ENCODE measurements at regions not wholly inside any gene's neighbourhood (a gene's known extent, or its start where the extent isn't known, plus 50 kb on each side); places are given as distances from the start of the nearest gene placed in this dataset.

DNA sequence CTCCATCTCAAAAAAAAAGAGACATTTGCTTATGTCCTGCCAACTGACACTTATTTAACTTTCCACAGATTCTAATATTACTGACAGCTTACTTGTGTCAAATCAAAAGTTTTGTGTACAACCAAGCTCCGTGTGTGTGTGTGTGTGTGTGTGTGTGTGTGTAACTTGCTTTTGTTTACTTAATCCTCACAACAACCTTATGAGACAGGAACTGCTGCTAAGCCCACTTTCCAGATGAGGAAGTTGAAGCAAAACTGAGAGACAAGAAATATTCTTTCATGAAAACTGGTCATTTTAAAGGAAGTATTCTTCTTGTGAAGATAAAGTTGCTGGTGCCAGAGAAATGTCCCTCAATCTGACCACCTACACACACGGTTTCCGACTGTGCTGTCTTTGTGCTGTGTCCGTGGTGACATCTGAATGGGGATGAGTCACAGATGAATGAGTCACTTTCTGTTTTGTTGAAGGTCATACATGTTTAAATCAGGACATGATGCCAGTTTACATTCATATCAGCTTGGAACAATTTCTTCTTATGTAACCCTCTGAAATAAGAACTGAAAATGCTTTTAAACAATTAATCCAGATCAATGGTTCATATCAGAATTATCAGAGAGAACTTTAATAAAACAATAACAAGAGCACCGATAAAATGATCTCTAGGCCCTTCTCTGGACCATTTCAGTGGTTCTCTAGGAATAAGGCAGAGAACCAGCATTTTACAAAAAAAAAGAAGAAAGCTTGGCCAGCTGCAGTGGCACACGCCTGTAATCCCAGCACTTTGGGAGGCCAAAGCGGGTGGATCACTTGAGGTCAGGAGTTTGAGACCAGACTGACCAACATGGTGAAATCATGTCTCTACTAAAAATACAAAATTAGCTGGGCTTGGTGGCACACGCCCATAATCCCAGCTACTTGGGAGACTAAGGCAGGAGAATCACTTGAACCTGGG lies 95.5 kb downstream of the THNSL2 start:
- H3K27ac Mint-ChIP-seq (ENCODE audit: low read depth) = no peak overlapping the region
- no peak for ATAC-seq (replicated peaks; ENCODE audit: extremely low read depth, poor library complexity, severe bottlenecking)

DNA sequence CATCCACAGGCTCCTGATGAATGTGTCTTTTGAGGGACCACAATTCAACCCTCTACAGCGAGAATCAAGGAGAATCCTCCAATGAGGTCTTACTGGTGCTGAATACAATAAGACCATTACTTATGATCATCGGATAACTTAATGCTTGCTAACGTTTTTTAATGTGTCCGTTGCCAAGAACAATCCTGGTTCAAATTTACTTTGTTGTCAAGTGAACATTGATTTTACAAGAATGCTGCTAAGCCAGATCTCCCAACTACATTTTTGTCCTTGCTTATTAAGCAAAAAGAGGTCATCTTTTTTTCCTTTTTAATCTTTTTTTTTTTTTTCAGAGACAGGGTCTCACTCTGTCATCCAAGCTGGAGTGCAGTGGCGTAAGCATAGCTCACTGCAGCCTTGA lies 93.7 kb downstream of the THNSL2 start:
- Mint-ChIP-seq H3K36me3 (ENCODE audit: insufficient read depth) (no peaks in the 10 kb centered on the region), H3K9me3 (no peaks in the 10 kb centered on the region), H3K27me3 (peaks cover 8% of the 10 kb centered on the region), H3K4me1 (no peaks in the 10 kb centered on the region), H3K4me3 (no peak overlapping the region), H3K27ac (ENCODE audit: low read depth) (no peak overlapping the region)
- DNase-seq (ENCODE audit: low spot score in 2 of 2) (no peak), ATAC-seq (replicated peaks; ENCODE audit: extremely low read depth, poor library complexity, severe bottlenecking) (no peak)

More for the DNA sequence above, 95.5 kb downstream of the THNSL2 start:
- H3K27me3 Mint-ChIP-seq = peaks cover 8% of the 10 kb centered on the region
- peaks cover 12% of the 10 kb centered on the region for H3K4me1 Mint-ChIP-seq
- no peak overlapping the region for H3K4me3 Mint-ChIP-seq
- no peaks in the 10 kb centered on the region for H3K9me3 Mint-ChIP-seq
- peaks cover 1% of the 10 kb centered on the region for H3K36me3 Mint-ChIP-seq (ENCODE audit: insufficient read depth)
- no peak for DNase-seq (ENCODE audit: low spot score in 2 of 2)

DNA sequence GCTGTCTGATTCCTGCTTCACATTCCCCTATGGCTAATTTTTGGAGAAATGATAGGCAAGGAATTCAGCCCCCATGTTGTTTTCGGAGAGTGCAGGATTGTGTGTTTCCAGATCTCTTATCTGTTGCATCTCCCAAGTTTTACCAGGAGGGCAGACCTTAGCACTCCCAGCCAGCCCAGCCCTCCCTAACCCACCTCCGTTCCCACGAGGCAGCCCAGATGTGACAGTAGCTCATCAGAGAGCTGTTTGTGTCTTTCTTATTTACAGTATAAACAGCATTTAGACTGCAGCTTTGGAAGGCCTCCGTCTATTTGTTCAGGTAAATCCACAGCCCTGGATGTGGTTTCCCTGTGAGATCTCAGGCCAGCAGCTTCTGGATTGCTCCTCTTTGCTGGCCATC lies 91.6 kb downstream of the THNSL2 start:
- DNase-seq (ENCODE audit: low spot score in 2 of 2) = no peak
- H3K9me3 Mint-ChIP-seq = no peaks in the 10 kb centered on the region
- no peak overlapping the region for H3K27ac Mint-ChIP-seq (ENCODE audit: low read depth)
- no peak for ATAC-seq (replicated peaks; ENCODE audit: extremely low read depth, poor library complexity, severe bottlenecking)
- peaks cover 8% of the 10 kb centered on the region for H3K27me3 Mint-ChIP-seq
- no peaks in the 10 kb centered on the region for H3K4me1 Mint-ChIP-seq
- H3K36me3 Mint-ChIP-seq (ENCODE audit: insufficient read depth) = no peaks in the 10 kb centered on the region
- H3K4me3 Mint-ChIP-seq = no peak overlapping the region

DNA sequence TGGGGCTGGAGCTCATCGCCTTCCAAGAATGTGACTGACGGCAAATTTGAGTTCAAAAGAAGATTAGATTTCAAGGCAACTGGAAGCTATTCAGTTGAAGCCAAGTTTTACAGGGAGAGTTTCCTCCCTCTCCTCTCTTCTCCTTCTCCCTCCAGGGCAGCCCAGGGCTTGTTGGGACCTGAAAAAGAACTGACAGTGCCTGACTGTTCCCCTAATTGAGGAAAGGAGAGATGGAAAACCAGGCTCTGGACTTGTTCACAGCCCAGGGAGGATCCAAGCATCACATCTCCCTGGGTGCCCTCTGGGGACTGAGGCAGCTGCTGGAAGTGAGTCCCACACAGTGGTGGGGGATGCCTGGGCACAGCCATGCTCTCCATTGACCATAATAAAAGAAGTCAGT lies 88.1 kb downstream of the THNSL2 start:
- H3K36me3 Mint-ChIP-seq (ENCODE audit: insufficient read depth) = no peaks in the 10 kb centered on the region
- DNase-seq (ENCODE audit: low spot score in 2 of 2) (no peak), ATAC-seq (replicated peaks; ENCODE audit: extremely low read depth, poor library complexity, severe bottlenecking) (no peak)
- H3K4me1 Mint-ChIP-seq = peaks cover 1% of the 10 kb centered on the region
- no peak overlapping the region for H3K27ac Mint-ChIP-seq (ENCODE audit: low read depth)
- peaks cover 8% of the 10 kb centered on the region for H3K27me3 Mint-ChIP-seq
- no peak overlapping the region for H3K4me3 Mint-ChIP-seq
- no peaks in the 10 kb centered on the region for H3K9me3 Mint-ChIP-seq

DNA sequence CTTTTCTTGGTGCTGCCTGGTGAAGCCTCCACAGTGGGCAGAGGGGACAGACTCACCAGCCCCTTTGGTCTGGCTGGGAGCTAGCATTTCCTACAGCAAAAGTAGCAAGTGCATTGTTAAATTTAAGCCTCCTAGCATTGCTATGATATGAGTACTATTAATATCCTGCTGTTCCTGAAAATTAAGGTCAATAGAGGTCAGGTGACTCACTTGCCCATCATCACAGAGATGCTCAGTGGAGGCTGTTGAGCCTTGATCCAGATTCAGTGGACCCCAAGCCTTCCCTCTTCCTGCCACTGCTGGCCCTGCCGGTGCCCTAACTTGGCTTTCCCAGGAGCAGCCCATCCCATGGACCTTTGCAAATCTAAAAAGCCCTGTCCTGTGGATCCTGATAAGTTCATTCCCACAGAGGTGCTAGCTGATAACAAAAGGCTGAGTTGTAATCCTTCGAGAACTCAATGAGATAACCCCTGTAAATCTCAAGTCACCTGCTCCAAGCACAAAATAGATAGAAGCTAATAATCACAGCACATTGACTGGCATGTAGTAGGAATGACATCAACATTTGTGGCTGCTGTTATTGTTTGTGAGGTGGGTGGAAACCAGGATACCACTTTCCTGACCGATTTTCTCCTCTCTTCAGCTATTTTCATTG lies 84.4 kb downstream of the THNSL2 start:
- H3K9me3 Mint-ChIP-seq = no peaks in the 10 kb centered on the region
- H3K27ac Mint-ChIP-seq (ENCODE audit: low read depth) = no peak overlapping the region
- peaks cover 6% of the 10 kb centered on the region for H3K4me1 Mint-ChIP-seq
- ATAC-seq (replicated peaks; ENCODE audit: extremely low read depth, poor library complexity, severe bottlenecking) (no peak), DNase-seq (ENCODE audit: low spot score in 2 of 2) (no peak)
- H3K36me3 Mint-ChIP-seq (ENCODE audit: insufficient read depth) = no peaks in the 10 kb centered on the region
- no peaks in the 10 kb centered on the region for H3K27me3 Mint-ChIP-seq
- no peak overlapping the region for H3K4me3 Mint-ChIP-seq

DNA sequence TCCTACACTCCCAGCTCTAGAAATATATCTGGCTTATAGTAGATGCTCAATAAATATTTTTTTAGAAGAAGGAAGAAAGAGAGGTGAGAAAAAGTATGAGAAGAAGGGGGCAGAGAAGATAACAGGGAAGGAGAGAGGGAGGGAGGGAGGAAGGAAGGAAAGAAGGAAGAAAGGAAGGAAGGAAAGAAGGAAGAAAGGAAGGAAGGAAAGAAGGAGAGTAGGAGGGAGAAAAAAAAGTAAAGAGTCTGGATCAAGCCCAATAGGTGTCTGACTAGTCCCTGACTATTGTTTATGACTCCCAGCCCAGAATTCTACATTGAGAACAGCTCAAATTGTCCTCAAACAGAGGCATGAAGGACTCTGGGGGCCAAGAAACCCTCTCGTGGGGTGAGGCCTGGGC lies 83.9 kb downstream of the THNSL2 start:
- H3K4me1 Mint-ChIP-seq = peaks cover 6% of the 10 kb centered on the region
- no peaks in the 10 kb centered on the region for H3K36me3 Mint-ChIP-seq (ENCODE audit: insufficient read depth)
- H3K4me3 Mint-ChIP-seq = no peak overlapping the region
- no peak overlapping the region for H3K27ac Mint-ChIP-seq (ENCODE audit: low read depth)
- H3K9me3 Mint-ChIP-seq = no peaks in the 10 kb centered on the region
- no peaks in the 10 kb centered on the region for H3K27me3 Mint-ChIP-seq
- ATAC-seq (replicated peaks; ENCODE audit: extremely low read depth, poor library complexity, severe bottlenecking) = no peak
- no peak for DNase-seq (ENCODE audit: low spot score in 2 of 2)

DNA sequence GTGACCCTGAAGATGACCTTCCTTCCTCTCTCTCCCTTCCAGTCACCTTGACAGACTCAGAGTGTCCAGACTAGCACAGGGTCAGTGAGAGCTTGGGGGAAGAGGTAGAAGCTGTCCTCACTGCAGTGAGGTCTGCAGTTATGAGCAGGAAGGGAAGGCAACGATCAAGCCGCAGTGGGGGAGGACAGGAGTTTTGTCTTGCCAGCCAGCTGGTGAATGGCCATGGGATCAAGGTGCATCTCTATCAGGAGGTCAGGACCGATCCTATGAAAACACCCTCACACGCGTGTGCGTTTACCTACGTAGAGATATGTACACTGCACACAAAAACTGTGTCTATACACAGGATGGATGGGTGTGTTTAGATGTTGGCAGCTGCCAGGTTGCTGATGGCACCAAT lies 83.2 kb downstream of the THNSL2 start:
- ATAC-seq (replicated peaks; ENCODE audit: extremely low read depth, poor library complexity, severe bottlenecking) = no peak
- H3K27ac Mint-ChIP-seq (ENCODE audit: low read depth) = no peak overlapping the region
- H3K9me3 Mint-ChIP-seq = no peaks in the 10 kb centered on the region
- H3K4me1 Mint-ChIP-seq = peaks cover 6% of the 10 kb centered on the region
- H3K4me3 Mint-ChIP-seq = no peak overlapping the region
- no peaks in the 10 kb centered on the region for H3K27me3 Mint-ChIP-seq
- no peak for DNase-seq (ENCODE audit: low spot score in 2 of 2)
- H3K36me3 Mint-ChIP-seq (ENCODE audit: insufficient read depth) = no peaks in the 10 kb centered on the region

DNA sequence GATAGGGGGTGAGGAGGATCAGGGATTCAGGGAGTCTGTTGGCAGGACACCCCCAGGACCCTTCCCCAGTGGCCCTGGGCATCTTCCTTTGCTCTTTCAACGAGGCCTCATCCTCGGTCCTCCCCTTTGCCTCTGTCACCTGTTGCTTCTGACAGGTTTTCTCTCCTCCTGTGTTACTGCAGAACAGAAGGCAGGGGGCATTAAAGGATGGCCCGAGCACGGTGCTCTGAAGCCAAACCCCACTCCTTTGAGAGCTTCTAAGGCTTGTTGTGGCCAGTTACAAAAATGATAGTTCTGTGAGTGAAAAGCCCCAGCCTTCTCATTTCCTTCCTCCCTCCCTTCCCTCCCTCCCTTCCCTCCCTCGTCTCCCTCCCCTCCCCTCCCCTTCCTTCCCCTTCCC lies 82.5 kb downstream of the THNSL2 start:
- no peak for DNase-seq (ENCODE audit: low spot score in 2 of 2)
- Mint-ChIP-seq H3K27ac (ENCODE audit: low read depth) (no peak overlapping the region), H3K36me3 (ENCODE audit: insufficient read depth) (no peaks in the 10 kb centered on the region), H3K4me1 (peaks cover 12% of the 10 kb centered on the region), H3K4me3 (no peak overlapping the region), H3K9me3 (no peaks in the 10 kb centered on the region), H3K27me3 (no peaks in the 10 kb centered on the region)
- ATAC-seq (replicated peaks; ENCODE audit: extremely low read depth, poor library complexity, severe bottlenecking) = no peak

DNA sequence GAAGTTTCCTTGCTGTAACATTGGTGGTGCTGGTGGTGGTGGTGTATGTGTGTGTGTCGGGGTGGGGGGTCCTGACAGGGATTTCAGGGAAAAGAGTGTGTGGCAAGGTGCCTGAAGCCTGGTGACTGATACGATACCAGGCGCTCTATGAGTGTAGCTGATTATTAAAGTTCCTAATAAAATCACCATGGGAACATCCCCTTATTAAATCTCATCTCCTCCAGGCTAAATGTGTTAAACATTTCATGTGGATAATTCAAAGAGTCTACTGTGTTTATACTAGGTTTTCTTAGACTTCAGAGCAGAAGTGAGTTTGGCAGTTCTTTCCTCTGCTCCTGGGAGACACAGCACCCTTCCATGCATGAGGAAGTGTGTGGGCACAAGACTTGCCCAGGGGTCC lies 82.0 kb downstream of the THNSL2 start:
- DNase-seq (ENCODE audit: low spot score in 2 of 2) (no peak), ATAC-seq (replicated peaks; ENCODE audit: extremely low read depth, poor library complexity, severe bottlenecking) (no peak)
- Mint-ChIP-seq H3K27ac (ENCODE audit: low read depth) (no peak overlapping the region), H3K27me3 (no peaks in the 10 kb centered on the region), H3K9me3 (no peaks in the 10 kb centered on the region), H3K4me3 (no peak overlapping the region), H3K4me1 (peaks cover 12% of the 10 kb centered on the region), H3K36me3 (ENCODE audit: insufficient read depth) (peaks cover 2% of the 10 kb centered on the region)

DNA sequence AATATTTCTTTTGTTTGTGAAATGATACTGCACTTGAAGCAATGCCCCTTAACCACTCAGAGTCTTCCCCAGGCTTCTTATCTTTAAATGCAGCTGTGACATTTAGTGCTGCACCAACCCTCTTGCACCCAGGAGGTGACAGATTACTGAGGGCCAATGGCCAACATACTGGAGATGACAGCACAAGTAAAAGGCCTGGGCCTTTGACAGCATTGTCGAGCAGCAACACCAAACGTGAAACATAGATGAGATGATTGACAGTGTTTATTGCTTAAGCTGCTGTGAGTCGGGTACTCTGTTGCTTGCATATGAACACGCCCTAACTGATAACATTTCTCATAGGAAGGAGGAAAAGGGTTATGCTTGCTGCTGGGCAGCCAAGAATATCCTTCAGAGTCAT lies 80.3 kb downstream of the THNSL2 start:
- peaks cover 2% of the 10 kb centered on the region for H3K36me3 Mint-ChIP-seq (ENCODE audit: insufficient read depth)
- H3K4me1 Mint-ChIP-seq = peaks cover 12% of the 10 kb centered on the region
- ATAC-seq (replicated peaks; ENCODE audit: extremely low read depth, poor library complexity, severe bottlenecking) = no peak

DNA sequence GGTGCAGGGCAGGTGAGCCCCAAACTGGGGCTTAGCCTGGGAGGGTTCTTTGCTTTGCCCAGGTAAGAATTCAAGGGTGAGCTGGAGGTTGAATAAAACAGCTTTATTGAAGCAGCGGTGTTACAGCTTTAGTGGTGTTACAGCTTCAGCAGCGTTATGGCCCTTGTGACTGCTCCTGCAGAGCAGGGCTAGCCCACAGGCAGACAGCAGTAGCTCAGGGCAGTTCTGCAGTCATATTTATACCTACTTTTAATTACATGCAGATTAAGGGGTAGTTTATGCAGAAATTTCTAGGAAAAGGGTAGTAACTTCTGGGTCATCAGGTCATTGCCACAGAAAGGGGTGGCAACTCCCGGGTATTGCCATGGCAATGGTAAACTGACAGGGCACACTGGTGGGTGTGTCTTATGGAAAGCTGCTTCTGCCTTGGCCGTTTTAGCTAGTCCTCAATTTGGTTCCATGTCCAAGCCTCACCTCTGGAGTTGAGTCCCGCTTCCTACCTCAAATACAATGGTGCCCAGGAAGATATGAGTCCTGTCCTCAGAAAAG lies 78.2 kb downstream of the THNSL2 start:
- no peak overlapping the region for H3K27ac Mint-ChIP-seq (ENCODE audit: low read depth)
- ATAC-seq (replicated peaks; ENCODE audit: extremely low read depth, poor library complexity, severe bottlenecking) = no peak
- no peak overlapping the region for H3K4me3 Mint-ChIP-seq
- no peaks in the 10 kb centered on the region for H3K27me3 Mint-ChIP-seq
- DNase-seq (ENCODE audit: low spot score in 2 of 2) = no peak
- H3K36me3 Mint-ChIP-seq (ENCODE audit: insufficient read depth) = peaks cover 2% of the 10 kb centered on the region
- H3K4me1 Mint-ChIP-seq = peaks cover 12% of the 10 kb centered on the region
- no peaks in the 10 kb centered on the region for H3K9me3 Mint-ChIP-seq

More for the DNA sequence above, 80.3 kb downstream of the THNSL2 start:
- no peaks in the 10 kb centered on the region for H3K9me3 Mint-ChIP-seq
- H3K4me3 Mint-ChIP-seq = no peak overlapping the region
- no peak overlapping the region for H3K27ac Mint-ChIP-seq (ENCODE audit: low read depth)
- no peak for DNase-seq (ENCODE audit: low spot score in 2 of 2)
- H3K27me3 Mint-ChIP-seq = no peaks in the 10 kb centered on the region

DNA sequence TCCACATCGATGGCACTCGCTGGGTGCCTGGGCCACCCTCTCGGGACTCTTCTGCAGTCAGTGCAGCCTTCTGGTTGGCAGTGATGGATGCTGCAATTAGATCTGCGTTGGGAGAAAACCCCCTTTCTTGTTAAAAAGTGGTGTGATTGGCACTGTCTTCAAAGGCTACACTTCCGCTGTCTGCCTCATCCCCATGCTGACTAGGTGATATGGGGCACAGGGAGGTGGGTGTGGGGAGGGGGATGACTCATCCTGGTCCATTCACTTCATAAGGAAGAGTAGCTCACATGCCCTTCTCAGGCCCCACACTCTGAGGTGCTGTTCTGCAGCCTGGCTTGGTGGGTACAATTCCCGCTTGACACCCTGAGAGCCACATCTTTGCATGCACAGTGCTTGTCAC lies 77.4 kb downstream of the THNSL2 start:
- Mint-ChIP-seq H3K36me3 (ENCODE audit: insufficient read depth) (peaks cover 2% of the 10 kb centered on the region), H3K27ac (ENCODE audit: low read depth) (no peak overlapping the region), H3K27me3 (no peaks in the 10 kb centered on the region), H3K4me1 (peaks cover 6% of the 10 kb centered on the region), H3K9me3 (no peaks in the 10 kb centered on the region), H3K4me3 (no peak overlapping the region)
- ATAC-seq (replicated peaks; ENCODE audit: extremely low read depth, poor library complexity, severe bottlenecking) = peak; percentile 88
- peak in 1 of 2 donors; percentile 36 for DNase-seq (ENCODE audit: low spot score in 2 of 2)

DNA sequence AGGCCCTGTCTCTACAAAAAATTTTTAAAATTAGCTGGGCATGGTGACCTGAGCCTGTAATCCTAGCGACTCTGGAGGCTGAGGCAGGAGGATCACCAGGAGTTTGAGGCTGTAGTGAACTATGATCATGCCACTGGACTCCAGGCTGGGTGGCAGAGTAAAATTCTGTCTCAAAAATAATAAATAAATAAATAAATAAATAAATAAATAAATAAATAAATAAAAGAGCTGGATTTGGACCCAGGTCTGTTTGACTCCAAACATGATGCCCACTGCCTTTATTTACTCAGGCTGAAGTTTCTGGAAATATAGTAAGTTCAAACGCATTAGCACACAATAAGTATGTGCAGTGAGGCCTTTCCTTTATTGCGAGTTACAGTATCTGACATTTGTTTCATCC lies 75.0 kb downstream of the THNSL2 start:
- peaks cover 2% of the 10 kb centered on the region for H3K36me3 Mint-ChIP-seq (ENCODE audit: insufficient read depth)
- H3K4me1 Mint-ChIP-seq = peaks cover 15% of the 10 kb centered on the region
- H3K27ac Mint-ChIP-seq (ENCODE audit: low read depth) = no peak overlapping the region
- no peak overlapping the region for H3K4me3 Mint-ChIP-seq
- H3K9me3 Mint-ChIP-seq = no peaks in the 10 kb centered on the region
- DNase-seq (ENCODE audit: low spot score in 2 of 2) (no peak), ATAC-seq (replicated peaks; ENCODE audit: extremely low read depth, poor library complexity, severe bottlenecking) (no peak)
- H3K27me3 Mint-ChIP-seq = no peaks in the 10 kb centered on the region

All from central memory CD8-positive, alpha-beta T cell (primary cell).